MCF 10A (cell line): ENCODE measurements at regions not wholly inside any gene's neighbourhood (a gene's known extent, or its start where the extent isn't known, plus 50 kb on each side); places are given as distances from the start of the nearest gene placed in this dataset.
A peak's percentile ranks its signal among the peaks of the same experiment; 100 is the strongest.

Experiments
- BruUV-seq: library from RNA; stranded (reverse); fragments of 400-500 nt; replicated peaks from 2 replicates; lab custom pipeline; 2021; lab: Mats Ljungman, UMichigan
- CTCF ChIA-PET: fragments of 300-600 bp; sonication (Branson Sonifier 250); formaldehyde crosslinking; extraction: SDS; loops from one replicate; lab custom pipeline; 2021; ENCODE audit warnings: antibody characterized with exemption, inconsistent platforms; lab: Yijun Ruan, JAX
- POLR2A ChIA-PET: fragments of 300-600, 350-650 bp; sonication (Branson Sonifier 250); formaldehyde crosslinking; extraction: SDS; loops from one replicate; lab custom pipeline; 2020; ENCODE audit warnings: antibody characterized with exemption, inconsistent platforms; lab: Yijun Ruan, JAX
- DNase-seq: peaks from one replicate; pipeline ENCODE4 v3.0.0-alpha.2; 2018; ENCODE audit not compliant: unreplicated experiment
- H3K27ac Mint-ChIP-seq: one replicate; pipeline ENCODE4 v1.8.0; 2022; ENCODE audit warnings: mild to moderate bottlenecking, low read depth, mixed read lengths; ENCODE audit not compliant: unreplicated experiment
- H3K27me3 Mint-ChIP-seq: one replicate; pipeline ENCODE4 v1.8.0; 2022; ENCODE audit warnings: mixed read lengths; ENCODE audit not compliant: insufficient read depth, unreplicated experiment
- H3K36me3 Mint-ChIP-seq: one replicate; pipeline ENCODE4 v1.8.0; 2022; ENCODE audit warnings: mild to moderate bottlenecking, moderate library complexity, mixed read lengths; ENCODE audit not compliant: insufficient read depth, unreplicated experiment
- H3K4me1 Mint-ChIP-seq: one replicate; pipeline ENCODE4 v1.8.0; 2022; ENCODE audit warnings: mixed read lengths; ENCODE audit not compliant: insufficient read depth, unreplicated experiment
- H3K4me3 Mint-ChIP-seq: one replicate; pipeline ENCODE4 v1.8.0; 2022; ENCODE audit warnings: mild to moderate bottlenecking, moderate library complexity, mixed read lengths; ENCODE audit not compliant: unreplicated experiment
- H3K9me3 Mint-ChIP-seq: one replicate; pipeline ENCODE4 v1.8.0; 2022; ENCODE audit warnings: mixed read lengths; ENCODE audit not compliant: unreplicated experiment
- CTCF ChIP-seq: fragments of 200-600 bp; IDR thresholded peaks from one replicate; pipeline ENCODE4 v1.8.0; 2022; ENCODE audit warnings: antibody characterized with exemption, mild to moderate bottlenecking; ENCODE audit not compliant: unreplicated experiment
- intact Hi-C: fragments of 100-400 bp; cut with micrococcal nuclease; formaldehyde crosslinking; loops from 2 replicates; pipeline ENCODE4 v1.14.1; 2022

- CTCF ChIA-PET: interaction anchor here (0.6 to 1.7 kb wide), 3 partner anchors 16 to 523 kb away, joined by 4 to 7 read pairs (median 5); no protein-coding TSS in a partner anchor
- Mint-ChIP-seq H3K4me1 (peaks cover 24% of the 10 kb centered on the region), H3K9me3 (no peaks in the 10 kb centered on the region), H3K36me3 (no peaks in the 10 kb centered on the region), H3K27ac (no peak overlapping the region), H3K4me3 (no peak overlapping the region), H3K27me3 (no peaks in the 10 kb centered on the region)
- BruUV-seq: no TSS peak
- intact Hi-C loops: no loop called here
- no peak for TF ChIP-seq CTCF
- POLR2A ChIA-PET: interaction anchor here (0.7 to 1.1 kb wide), 2 partner anchors 24 to 29 kb away, joined by 3 read pairs; no protein-coding TSS in a partner anchor
- peak; percentile 70 for DNase-seq
Observed at GRCh38 chr16:85354686-85355514, 242.6 kb upstream of the CIBAR2 start.

GRCh38 chr16:85355515-85355837 is 243.2 kb upstream of the CIBAR2 start:
- no peaks in the 10 kb centered on the region for H3K9me3 Mint-ChIP-seq
- H3K36me3 Mint-ChIP-seq: no peaks in the 10 kb centered on the region
- POLR2A ChIA-PET: interaction anchor here (1.1 kb wide), 1 partner anchor 28 kb away, joined by 3 read pairs; no protein-coding TSS in a partner anchor
- H3K4me3 Mint-ChIP-seq: no peak overlapping the region
- intact Hi-C loops: no loop called here
- TF ChIP-seq CTCF: no peak
- no peaks in the 10 kb centered on the region for H3K27me3 Mint-ChIP-seq
- no peak for DNase-seq
- peaks cover 23% of the 10 kb centered on the region for H3K4me1 Mint-ChIP-seq
- BruUV-seq: no TSS peak
- H3K27ac Mint-ChIP-seq: no peak overlapping the region
- CTCF ChIA-PET: interaction anchor here (0.6 to 1.7 kb wide), 2 partner anchors 58 to 523 kb away, joined by 4 to 5 read pairs; no protein-coding TSS in a partner anchor

- no peaks in the 10 kb centered on the region for H3K9me3 Mint-ChIP-seq
- no peaks in the 10 kb centered on the region for H3K36me3 Mint-ChIP-seq
- DNase-seq: no peak
- no peak for TF ChIP-seq CTCF
- no peak overlapping the region for H3K4me3 Mint-ChIP-seq
- CTCF ChIA-PET: interaction anchor here (0.5 kb wide), 1 partner anchor 13 kb away, joined by 3 read pairs; no protein-coding TSS in a partner anchor
- no TSS peak for BruUV-seq
- POLR2A ChIA-PET: interaction anchor here (0.9 kb wide), 1 partner anchor 254 kb away, joined by 3 read pairs; no protein-coding TSS in a partner anchor
- H3K27ac Mint-ChIP-seq: no peak overlapping the region
- intact Hi-C loops: no loop called here
- H3K27me3 Mint-ChIP-seq: no peaks in the 10 kb centered on the region
- H3K4me1 Mint-ChIP-seq: peaks cover 23% of the 10 kb centered on the region
Observed at GRCh38 chr16:85356157-85356556, 243.9 kb upstream of the CIBAR2 start.

GRCh38 chr16:85357323-85357722 is 245.1 kb upstream of the CIBAR2 start:
- TF ChIP-seq CTCF: no peak
- CTCF ChIA-PET: no interaction called here
- POLR2A ChIA-PET: interaction anchor here (0.6 kb wide), 1 partner anchor 204 kb away, joined by 5 read pairs; no protein-coding TSS in a partner anchor
- no peaks in the 10 kb centered on the region for H3K9me3 Mint-ChIP-seq
- H3K27me3 Mint-ChIP-seq: no peaks in the 10 kb centered on the region
- intact Hi-C loops: no loop called here
- DNase-seq: no peak
- no peak overlapping the region for H3K4me3 Mint-ChIP-seq
- H3K4me1 Mint-ChIP-seq: peaks cover 23% of the 10 kb centered on the region
- no peaks in the 10 kb centered on the region for H3K36me3 Mint-ChIP-seq
- no TSS peak for BruUV-seq
- H3K27ac Mint-ChIP-seq: no peak overlapping the region
